PFSK-1 (cell line): ENCODE measurements at regions not wholly inside any gene's neighbourhood (a gene's known extent, or its start where the extent isn't known, plus 50 kb on each side); places are given as distances from the start of the nearest gene placed in this dataset.

Source experiments
- FOXP2 ChIP-seq: optimal IDR thresholded peaks from 2 replicates; pipeline ENCODE3; 2011; ENCODE audit warnings: borderline replicate concordance, control low read depth, inconsistent platforms; ENCODE audit not compliant: insufficient read depth; ENCODE audit errors: extremely low read length, extremely low read depth
- POLR2AphosphoS5 ChIP-seq: IDR thresholded peaks from 2 replicates; pipeline ENCODE4 v1.6.1; 2012; ENCODE audit warnings: low read depth, mild to moderate bottlenecking, control low read depth, low read length, moderate library complexity
- REST ChIP-seq, 2 experiments: IDR thresholded peaks; 2 replicates each; pipeline versions ENCODE4 v1.6.1 to v1.8.0; 2011 to 2012; ENCODE audit warnings: low read depth in 2 of 2, low read length in 2 of 2, control low read depth in 1 of 2, inconsistent platforms in 1 of 2, mild to moderate bottlenecking in 1 of 2, moderate library complexity in 1 of 2; ENCODE audit not compliant: insufficient read depth in 1 of 2
- TAF1 ChIP-seq: IDR thresholded peaks from 2 replicates; pipeline ENCODE4 v1.6.1; 2012; ENCODE audit warnings: low read length, control low read depth, borderline replicate concordance; ENCODE audit not compliant: insufficient read depth

GRCh38 chr4:57211131-57211530, 100.9 kb upstream of the IGFBP7 start:
- TF ChIP-seq POLR2AphosphoS5, result no peak
- no peak for TF ChIP-seq FOXP2
- TF ChIP-seq TAF1, result no peak
- no peak for TF ChIP-seq REST (IDR thresholded peaks at IDR 0.05; ENCODE audit: insufficient read depth in 1 of 2, low read depth in 2 of 2, low read length in 2 of 2)
